Neural cell (in vitro differentiated cells): ENCODE measurements at regions not wholly inside any gene's neighbourhood (a gene's known extent, or its start where the extent isn't known, plus 50 kb on each side); places are given as distances from the start of the nearest gene placed in this dataset.

ENCODE experiments used
- H2AFZ ChIP-seq: fragments of 200-600, 300-800 bp; sonication (generic), shearing (Covaris generic); 2 replicates; pipeline ENCODE4 v1.6.0; 2014; ENCODE audit warnings: low read depth, mild to moderate bottlenecking, antibody characterized with exemption, low read length, moderate library complexity
- H3F3A ChIP-seq: fragments of 200-600 bp; shearing (Covaris generic); 2 replicates; pipeline ENCODE4 v1.6.1; 2016; ENCODE audit warnings: mild to moderate bottlenecking, moderate library complexity, mixed read lengths, antibody characterized with exemption, low read length; ENCODE audit not compliant: insufficient read depth, poor library complexity, severe bottlenecking
- H3K27ac ChIP-seq: fragments of 200-600, 300-800 bp; sonication (generic), shearing (Covaris generic); 2 replicates; pipeline ENCODE4 v1.5.1; 2014; ENCODE audit warnings: mild to moderate bottlenecking, low read length, moderate library complexity
- H3K27me3 ChIP-seq: fragments of 300-800, 200-600 bp; sonication (generic), shearing (Covaris generic); 2 replicates; pipeline ENCODE4 v1.6.0; 2014; ENCODE audit warnings: mild to moderate bottlenecking, low read depth, low read length, moderate library complexity; ENCODE audit not compliant: insufficient read depth
- H3K36me3 ChIP-seq: fragments of 300-800, 200-600 bp; sonication (generic), shearing (Covaris generic); 2 replicates; pipeline ENCODE4 v1.5.1; 2014; ENCODE audit warnings: mild to moderate bottlenecking, antibody characterized with exemption, low read length, moderate library complexity; ENCODE audit not compliant: insufficient read depth
- H3K4me2 ChIP-seq: fragments of 300-800, 200-600 bp; sonication (generic), shearing (Covaris generic); 2 replicates; pipeline ENCODE4 v1.6.0; 2014; ENCODE audit warnings: mild to moderate bottlenecking, low read length
- H3K4me3 ChIP-seq: fragments of 300-800, 200-600 bp; sonication (generic), shearing (Covaris generic); 2 replicates; pipeline ENCODE4 v1.5.1; 2014; ENCODE audit warnings: mild to moderate bottlenecking, low read length, moderate library complexity
- H3K79me2 ChIP-seq: fragments of 200-600 bp; shearing (Covaris generic); replicated peaks from 2 replicates; pipeline ENCODE4 v1.6.0; 2014; ENCODE audit warnings: mild to moderate bottlenecking, low read length, moderate library complexity; ENCODE audit not compliant: insufficient read depth
- H3K9ac ChIP-seq: fragments of 300-800, 200-600 bp; sonication (generic), shearing (Covaris generic); 2 replicates; pipeline ENCODE4 v1.6.1; 2016; ENCODE audit warnings: mild to moderate bottlenecking, low read length, mixed read lengths
- H3K9me2 ChIP-seq: fragments of 200-600 bp; shearing (Covaris generic); 2 replicates; pipeline ENCODE4 v1.6.1; 2016; ENCODE audit warnings: mild to moderate bottlenecking, low read length, mixed read lengths; ENCODE audit not compliant: insufficient read depth
- H3K9me3 ChIP-seq: fragments of 200-600, 300-800 bp; sonication (generic), shearing (Covaris generic); 2 replicates; pipeline ENCODE4 v1.6.1; 2016; ENCODE audit warnings: mild to moderate bottlenecking, mixed run types, low read length, moderate library complexity, mixed read lengths
- H4K20me1 ChIP-seq: fragments of 200-600 bp; shearing (Covaris generic); 2 replicates; pipeline ENCODE4 v1.6.1; 2016; ENCODE audit warnings: mild to moderate bottlenecking, mixed run types; ENCODE audit not compliant: insufficient read depth
- CTCF ChIP-seq: fragments of 450-650 bp; IDR thresholded peaks from 2 replicates; pipeline ENCODE4 v1.5.1; 2014; ENCODE audit warnings: antibody characterized with exemption, mild to moderate bottlenecking, moderate library complexity; ENCODE audit not compliant: poor library complexity, severe bottlenecking
- EP300 ChIP-seq: fragments of 450-650 bp; conservative IDR thresholded peaks from 2 replicates; pipeline ENCODE4 v1.6.1; 2014; ENCODE audit warnings: antibody characterized with exemption, mild to moderate bottlenecking, moderate library complexity; ENCODE audit not compliant: poor library complexity, severe bottlenecking
- EZH2 ChIP-seq: fragments of 200-600, 300-800 bp; shearing (Covaris generic), sonication (generic); IDR thresholded peaks from 2 replicates; pipeline ENCODE4 v1.6.1; 2014; ENCODE audit warnings: antibody characterized with exemption, low read length, borderline replicate concordance, mild to moderate bottlenecking; ENCODE audit not compliant: insufficient read depth, poor library complexity, severe bottlenecking
- MXI1 ChIP-seq: fragments of 450-650 bp; conservative IDR thresholded peaks from 2 replicates; pipeline ENCODE4 v1.6.1; 2014; ENCODE audit warnings: antibody characterized with exemption, mild to moderate bottlenecking; ENCODE audit not compliant: poor library complexity, severe bottlenecking
- POLR2AphosphoS5 ChIP-seq: IDR thresholded peaks from 2 replicates; pipeline ENCODE4 v1.6.1; 2012
- RAD21 ChIP-seq: fragments of 450-650 bp; conservative IDR thresholded peaks from 2 replicates; pipeline ENCODE4 v1.6.1; 2014; ENCODE audit warnings: antibody characterized with exemption, mild to moderate bottlenecking, moderate library complexity
- SMC3 ChIP-seq: fragments of 450-650 bp; conservative IDR thresholded peaks from 2 replicates; pipeline ENCODE4 v1.6.1; 2014; ENCODE audit warnings: antibody characterized with exemption, mild to moderate bottlenecking, moderate library complexity; ENCODE audit not compliant: poor library complexity
- TAF1 ChIP-seq: IDR thresholded peaks from 2 replicates; pipeline ENCODE4 v1.6.1; 2012; ENCODE audit warnings: low read depth
- TF ChIP-seq, protein P1 (sequence below): IDR thresholded peaks from 2 replicates; pipeline ENCODE4 v1.6.1; 2012; ENCODE audit warnings: borderline replicate concordance

GRCh38 chr2:128607440-128607839 lies 288.8 kb upstream of the HS6ST1 start:
- no peak overlapping the region for H3K27ac ChIP-seq
- no peak overlapping the region for H3K4me3 ChIP-seq
- H3K9me2 ChIP-seq: no peaks in the 10 kb centered on the region
- H3K9ac ChIP-seq: no peak overlapping the region
- H3K36me3 ChIP-seq: no peaks in the 10 kb centered on the region
- TF ChIP-seq RAD21: no peak
- TF ChIP-seq, protein P1, sequence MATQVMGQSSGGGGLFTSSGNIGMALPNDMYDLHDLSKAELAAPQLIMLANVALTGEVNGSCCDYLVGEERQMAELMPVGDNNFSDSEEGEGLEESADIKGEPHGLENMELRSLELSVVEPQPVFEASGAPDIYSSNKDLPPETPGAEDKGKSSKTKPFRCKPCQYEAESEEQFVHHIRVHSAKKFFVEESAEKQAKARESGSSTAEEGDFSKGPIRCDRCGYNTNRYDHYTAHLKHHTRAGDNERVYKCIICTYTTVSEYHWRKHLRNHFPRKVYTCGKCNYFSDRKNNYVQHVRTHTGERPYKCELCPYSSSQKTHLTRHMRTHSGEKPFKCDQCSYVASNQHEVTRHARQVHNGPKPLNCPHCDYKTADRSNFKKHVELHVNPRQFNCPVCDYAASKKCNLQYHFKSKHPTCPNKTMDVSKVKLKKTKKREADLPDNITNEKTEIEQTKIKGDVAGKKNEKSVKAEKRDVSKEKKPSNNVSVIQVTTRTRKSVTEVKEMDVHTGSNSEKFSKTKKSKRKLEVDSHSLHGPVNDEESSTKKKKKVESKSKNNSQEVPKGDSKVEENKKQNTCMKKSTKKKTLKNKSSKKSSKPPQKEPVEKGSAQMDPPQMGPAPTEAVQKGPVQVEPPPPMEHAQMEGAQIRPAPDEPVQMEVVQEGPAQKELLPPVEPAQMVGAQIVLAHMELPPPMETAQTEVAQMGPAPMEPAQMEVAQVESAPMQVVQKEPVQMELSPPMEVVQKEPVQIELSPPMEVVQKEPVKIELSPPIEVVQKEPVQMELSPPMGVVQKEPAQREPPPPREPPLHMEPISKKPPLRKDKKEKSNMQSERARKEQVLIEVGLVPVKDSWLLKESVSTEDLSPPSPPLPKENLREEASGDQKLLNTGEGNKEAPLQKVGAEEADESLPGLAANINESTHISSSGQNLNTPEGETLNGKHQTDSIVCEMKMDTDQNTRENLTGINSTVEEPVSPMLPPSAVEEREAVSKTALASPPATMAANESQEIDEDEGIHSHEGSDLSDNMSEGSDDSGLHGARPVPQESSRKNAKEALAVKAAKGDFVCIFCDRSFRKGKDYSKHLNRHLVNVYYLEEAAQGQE: no peak
- no peak for TF ChIP-seq EP300
- no peak for TF ChIP-seq MXI1
- no peak for TF ChIP-seq SMC3
- no peak for TF ChIP-seq CTCF
- TF ChIP-seq POLR2AphosphoS5: no peak
- TF ChIP-seq EZH2: no peak
- no peak for TF ChIP-seq TAF1
- H4K20me1 ChIP-seq: no peaks in the 10 kb centered on the region
- H3F3A ChIP-seq: no peaks in the 10 kb centered on the region
- H3K79me2 ChIP-seq: no peaks in the 10 kb centered on the region
- no peaks in the 10 kb centered on the region for H3K9me3 ChIP-seq
- H2AFZ ChIP-seq: no peak overlapping the region
- no peak overlapping the region for H3K4me2 ChIP-seq
- H3K27me3 ChIP-seq: no peaks in the 10 kb centered on the region

GRCh38 chr2:128607911-128608506 lies 289.3 kb upstream of the HS6ST1 start:
- no peaks in the 10 kb centered on the region for H3F3A ChIP-seq
- H3K27ac ChIP-seq: no peak overlapping the region
- no peaks in the 10 kb centered on the region for H3K9me3 ChIP-seq
- no peaks in the 10 kb centered on the region for H4K20me1 ChIP-seq
- no peaks in the 10 kb centered on the region for H3K27me3 ChIP-seq
- H3K9me2 ChIP-seq: no peaks in the 10 kb centered on the region
- no peaks in the 10 kb centered on the region for H3K36me3 ChIP-seq
- no peak overlapping the region for H3K4me2 ChIP-seq
- no peak overlapping the region for H2AFZ ChIP-seq
- H3K4me3 ChIP-seq: no peak overlapping the region
- no peak for TF ChIP-seq EZH2
- no peak for TF ChIP-seq CTCF
- no peak for TF ChIP-seq EP300
- TF ChIP-seq TAF1: no peak
- TF ChIP-seq, protein P1: no peak
- no peak for TF ChIP-seq MXI1
- TF ChIP-seq SMC3: no peak
- no peak for TF ChIP-seq POLR2AphosphoS5
- TF ChIP-seq RAD21: no peak
- H3K9ac ChIP-seq: no peak overlapping the region
- H3K79me2 ChIP-seq: no peaks in the 10 kb centered on the region
